Fibroblast of peridontal ligament (primary cell): ENCODE measurements at regions not wholly inside any gene's neighbourhood (a gene's known extent, or its start where the extent isn't known, plus 50 kb on each side); places are given as distances from the start of the nearest gene placed in this dataset.
"Not testable (repeated sequence)": the region's sequence is repeated elsewhere in the genome, so short reads cannot be mapped to it uniquely, and the experiment has no call there.

Source experiments
- DNase-seq: peaks from one replicate; pipeline ENCODE4 v3.0.0-alpha.2; 2010; ENCODE audit errors: extremely low read depth

DNA sequence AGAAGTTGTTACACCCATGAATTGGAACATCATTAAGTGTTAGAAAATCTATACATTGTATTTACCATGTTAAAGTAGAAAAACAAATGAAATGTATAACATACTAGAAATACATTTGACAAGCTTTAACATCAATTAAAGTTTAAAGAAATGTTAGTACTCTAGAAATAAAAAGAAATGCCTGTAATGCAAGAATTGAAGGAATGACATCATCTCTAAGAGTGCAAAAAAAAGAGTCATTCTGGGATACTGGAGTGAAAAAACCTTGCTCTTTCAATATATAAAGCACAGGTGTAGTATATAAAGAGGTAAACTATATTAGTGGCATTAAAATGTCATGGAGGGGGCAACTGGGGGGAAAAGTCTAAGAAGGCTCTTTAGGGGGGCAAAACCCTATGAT, 210.8 kb upstream of the PLD5 start:
- no peak for DNase-seq

- no peak for DNase-seq
These were observed 206.9 kb upstream of the PLD5 start for GRCh38 chr1:242731446-242731845.

GRCh38 chr1:242728696-242729095, 204.2 kb upstream of the PLD5 start:
- DNase-seq, result no peak

- DNase-seq, result no peak
These were observed 198.7 kb upstream of the PLD5 start for GRCh38 chr1:242723044-242723716.

GRCh38 chr1:242718967-242719366, 194.5 kb upstream of the PLD5 start:
- DNase-seq, result no peak

- DNase-seq, result no peak
These were observed 187.8 kb upstream of the PLD5 start for GRCh38 chr1:242712248-242712647.

DNA sequence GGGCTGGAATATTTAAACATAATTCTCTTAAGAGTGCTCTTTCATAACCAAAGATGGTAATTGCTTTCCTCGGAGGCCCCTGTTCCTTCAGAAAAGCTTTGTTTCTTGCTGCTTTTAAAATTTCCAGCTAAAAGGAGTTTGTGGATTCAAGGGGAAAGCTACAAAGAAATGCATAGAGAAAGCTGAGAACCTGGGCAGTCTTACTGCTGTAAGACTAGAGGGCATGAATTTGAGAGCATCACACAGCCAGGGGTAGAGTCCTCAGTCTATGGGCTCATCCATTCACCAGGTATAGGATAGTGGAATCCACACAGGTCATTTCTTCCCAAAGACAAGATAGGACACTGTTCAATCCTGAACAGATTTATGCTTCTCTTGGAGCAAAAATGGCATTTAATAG, 186.3 kb upstream of the PLD5 start:
- DNase-seq, result no peak

DNA sequence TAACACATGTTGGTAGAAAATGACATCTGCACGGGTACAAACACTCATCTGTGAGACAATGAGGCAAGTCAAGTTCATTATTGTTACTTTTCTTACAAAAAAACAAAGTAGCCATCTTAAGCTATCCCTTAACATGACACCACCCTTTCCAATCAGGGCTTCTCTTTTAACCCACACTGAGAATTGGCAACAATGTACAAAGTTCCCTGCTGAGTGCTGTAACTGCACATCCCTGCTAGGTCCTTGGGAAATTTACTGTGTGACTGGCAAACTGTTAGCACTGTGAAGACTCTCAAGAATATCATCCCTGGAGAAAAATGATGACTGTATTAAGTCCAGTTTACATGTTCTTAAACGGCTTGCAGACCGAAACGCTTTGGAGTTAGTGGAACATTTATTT, 185.8 kb upstream of the PLD5 start:
- no peak for DNase-seq

- no peak for DNase-seq
These were observed 179.0 kb upstream of the PLD5 start for GRCh38 chr1:242703467-242703866.

DNA sequence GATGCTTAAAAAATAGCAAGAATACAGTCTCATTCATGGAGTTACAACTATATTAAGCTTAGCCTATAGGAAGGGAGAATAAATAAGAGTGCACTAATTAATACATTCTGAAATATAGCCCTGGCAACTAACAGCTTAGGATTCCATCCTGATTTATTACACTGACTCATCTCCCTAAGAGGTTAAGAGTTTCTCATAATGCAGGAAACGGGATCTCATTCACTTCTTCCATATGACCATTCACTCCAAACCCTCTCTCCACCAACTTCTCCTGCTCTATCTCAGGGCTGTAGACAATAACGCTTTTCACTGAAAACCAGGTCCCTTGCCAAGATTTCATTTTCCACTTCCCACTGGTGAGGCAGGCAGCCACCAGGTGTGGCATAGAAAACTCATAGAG, 168.5 kb upstream of the PLD5 start:
- no peak for DNase-seq

GRCh38 chr1:242691610-242691945, 167.1 kb upstream of the PLD5 start:
- no peak for DNase-seq

DNA sequence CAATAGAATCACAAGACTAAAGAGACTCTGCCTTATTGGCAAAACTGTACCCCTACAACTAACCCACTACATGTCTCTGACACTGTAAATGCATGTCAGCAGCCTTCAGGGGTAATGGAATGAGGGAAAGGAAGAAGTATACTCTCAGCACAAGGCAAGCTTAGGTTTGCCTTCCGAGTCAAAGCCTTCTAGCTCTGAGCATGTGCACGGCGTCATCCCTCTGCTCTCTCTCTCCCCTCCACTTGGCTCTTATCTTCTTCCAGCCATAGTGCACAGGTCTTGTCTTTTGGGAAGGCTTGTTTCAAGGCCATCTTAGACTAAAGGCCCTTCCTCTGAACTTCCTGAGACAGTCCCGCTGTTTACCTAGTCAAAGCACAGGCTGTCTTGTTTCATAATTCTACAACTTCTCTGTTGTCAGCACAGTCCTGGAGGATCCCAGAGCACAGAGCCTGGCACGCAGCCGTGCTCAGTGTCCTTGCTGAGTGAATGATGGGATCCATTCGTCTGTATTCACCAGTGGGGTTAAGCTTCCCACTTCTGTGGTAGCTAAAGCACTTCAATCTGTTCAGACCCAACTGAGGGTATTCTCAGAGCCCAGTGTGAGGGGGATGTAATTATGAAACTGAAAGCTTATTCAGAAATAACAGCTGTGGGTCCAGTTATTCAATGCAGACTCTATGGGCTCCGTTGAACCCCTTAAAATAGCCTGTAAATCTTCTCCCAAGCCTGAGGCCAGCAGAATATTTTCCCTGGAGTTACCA, 166.5 kb upstream of the PLD5 start:
- DNase-seq, result no peak

DNA sequence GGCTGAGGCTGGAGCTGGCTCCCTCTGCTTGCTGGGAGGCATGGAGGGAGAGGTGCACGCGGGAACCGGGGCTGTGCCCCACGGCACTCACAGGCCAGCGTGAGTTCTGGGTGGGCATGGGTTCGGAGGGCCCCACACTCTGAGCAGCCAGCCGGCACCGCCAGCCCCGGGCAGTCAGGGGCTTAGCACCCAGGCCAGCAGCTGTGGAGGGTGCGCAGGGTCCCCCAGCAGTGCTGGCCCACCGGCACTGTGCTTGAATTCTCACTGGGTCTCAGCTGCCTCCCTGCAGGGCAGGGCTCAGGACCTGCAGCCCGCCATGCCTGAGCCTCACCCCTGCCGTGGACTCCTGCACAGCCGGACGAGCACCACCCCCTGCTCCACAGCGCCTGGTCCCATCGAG, 164.9 kb upstream of the PLD5 start:
- DNase-seq, result no peak

DNA sequence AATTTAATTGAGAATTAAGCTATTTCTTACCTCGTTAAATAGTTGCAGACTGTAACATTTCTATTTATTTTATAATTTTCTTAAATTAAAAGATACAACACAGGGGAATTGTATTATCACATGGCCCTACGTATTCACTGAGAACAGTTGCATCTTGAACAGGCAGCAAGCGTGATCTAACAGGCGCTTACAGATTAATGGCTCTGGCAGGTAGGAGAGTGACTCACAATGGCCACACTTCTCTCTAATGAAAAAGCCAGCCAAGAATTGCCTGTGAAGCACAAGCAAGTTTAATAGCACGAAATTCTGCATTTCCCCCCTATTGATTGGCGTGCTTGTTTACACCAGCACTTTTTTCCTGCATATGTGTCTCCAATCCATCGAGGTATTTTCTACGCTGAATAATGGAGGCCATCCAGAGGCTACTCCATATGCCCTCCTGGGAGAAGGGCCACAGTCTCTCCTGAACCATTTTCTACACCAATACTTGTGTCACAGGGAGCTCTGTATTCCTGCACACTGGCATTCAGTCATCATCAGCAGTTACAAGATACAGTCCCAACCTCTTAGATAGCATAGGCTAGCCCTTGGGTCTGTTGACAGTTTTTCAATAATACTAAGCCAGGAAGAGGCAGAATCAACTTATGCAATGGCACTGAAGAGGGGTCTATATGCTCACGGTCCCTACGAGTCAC, 150.6 kb upstream of the PLD5 start:
- DNase-seq, result no peak

DNA sequence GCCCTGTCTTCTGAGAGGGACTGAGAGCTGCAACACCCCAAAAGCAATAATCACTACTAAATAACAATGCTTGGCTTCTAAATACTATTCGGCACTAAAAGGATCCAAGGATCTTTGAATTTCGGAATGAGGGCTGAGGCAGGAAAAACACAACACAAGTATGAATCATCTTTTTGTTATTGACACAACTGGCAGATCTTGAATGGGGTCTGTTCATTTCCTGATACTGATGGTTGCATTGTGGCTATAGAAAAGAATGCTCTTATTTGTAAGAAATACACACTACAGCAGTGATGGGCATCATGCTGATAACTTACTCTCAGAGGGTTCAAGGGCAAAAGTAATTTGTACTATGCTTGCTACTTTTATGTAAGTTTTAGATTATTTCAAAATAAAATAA, 149.2 kb upstream of the PLD5 start:
- DNase-seq, result no peak

- not testable (repeated sequence) for DNase-seq
These were observed 148.7 kb upstream of the PLD5 start for GRCh38 chr1:242673165-242673564.

- no peak for DNase-seq
These were observed 145.5 kb upstream of the PLD5 start for GRCh38 chr1:242670019-242670418.

DNA sequence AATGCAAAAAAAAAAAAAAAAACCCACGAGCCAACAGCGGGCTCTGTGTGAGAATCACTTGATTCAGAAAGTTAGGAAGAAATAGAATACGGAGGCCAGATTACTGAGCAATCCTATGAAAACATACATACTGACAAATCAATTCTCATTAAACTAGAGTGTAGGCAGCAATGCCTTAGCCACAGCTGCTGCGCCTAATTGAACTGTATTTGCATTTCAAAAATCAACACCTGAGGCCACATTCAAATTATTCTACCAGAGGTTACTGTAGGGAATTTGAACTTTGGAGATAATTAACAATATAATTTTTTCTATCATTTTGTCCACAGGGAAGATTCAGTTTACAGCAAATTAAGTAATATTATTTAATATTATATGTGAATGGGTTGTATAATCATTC, 138.4 kb upstream of the PLD5 start:
- no peak for DNase-seq

GRCh38 chr1:242653772-242654171, 129.3 kb upstream of the PLD5 start:
- not testable (repeated sequence) for DNase-seq

DNA sequence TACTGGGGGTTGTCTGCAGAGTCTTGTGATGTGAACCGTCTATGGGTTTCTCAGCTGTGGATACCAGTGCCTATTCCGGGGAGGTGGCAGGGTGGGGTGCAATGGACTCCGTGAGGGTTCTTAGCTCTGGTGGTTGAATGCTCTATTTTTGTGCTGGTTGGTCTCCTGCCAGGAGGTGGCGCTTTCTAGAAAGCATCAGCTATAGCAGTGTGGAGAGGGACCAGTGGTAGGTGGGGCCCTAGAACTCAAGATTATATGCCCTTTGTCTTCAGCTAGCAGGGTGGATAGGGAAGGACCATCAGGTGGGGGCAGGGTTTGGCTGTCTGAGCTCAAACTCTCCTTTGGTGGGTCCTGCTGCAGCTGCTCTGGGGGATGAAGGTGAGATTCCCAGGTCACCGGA, 127.3 kb upstream of the PLD5 start:
- DNase-seq, result no peak

- no peak for DNase-seq
These were observed 117.0 kb upstream of the PLD5 start for GRCh38 chr1:242641461-242641860.

DNA sequence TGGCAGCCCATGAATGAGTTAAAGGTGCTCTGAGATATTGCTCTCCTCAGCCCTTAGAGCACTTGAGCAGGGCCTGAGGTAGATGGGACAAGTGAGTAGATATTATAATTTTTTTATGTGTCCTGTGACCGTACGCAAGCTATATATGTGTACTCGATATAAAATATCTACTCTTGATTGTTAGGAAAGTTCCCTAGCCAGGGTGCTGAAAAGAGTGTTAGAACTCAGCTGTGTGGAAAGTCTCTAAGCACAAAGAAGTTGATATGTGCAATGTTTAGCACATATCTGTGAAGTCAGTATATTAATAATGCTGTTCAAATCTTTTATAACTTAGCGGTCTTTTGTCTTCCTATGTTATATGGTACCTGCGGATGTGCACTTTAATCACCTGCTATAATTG, 114.6 kb upstream of the PLD5 start:
- no peak for DNase-seq

DNA sequence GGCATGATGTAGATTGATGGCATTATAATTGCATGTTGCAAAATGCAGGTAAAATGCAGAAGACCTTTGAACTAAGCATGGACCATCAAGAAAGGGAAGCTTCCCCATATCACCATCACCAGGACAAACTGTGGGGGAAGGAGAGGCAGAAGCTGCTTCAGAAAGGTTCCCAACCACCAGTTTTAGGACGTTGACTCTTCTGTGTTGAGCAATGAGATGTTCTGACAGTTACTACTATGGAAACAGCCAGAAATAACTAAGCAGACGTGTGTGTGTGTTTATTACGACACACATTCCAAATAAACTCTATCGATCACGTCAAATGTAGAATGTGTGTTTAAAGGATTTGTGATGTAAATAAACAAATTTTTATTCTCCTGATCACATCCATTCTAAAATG, 110.2 kb upstream of the PLD5 start:
- DNase-seq, result no peak
